ENCODE measurements at regions not wholly inside any gene's neighbourhood (a gene's known extent, or its start where the extent isn't known, plus 50 kb on each side); places are given as distances from the start of the nearest gene placed in this dataset.

GRCh38 chr2:138853296-138853695, 73.1 kb upstream of the NXPH2 start:
- H4K20me1 ChIP-seq (ENCODE audit: insufficient read depth, low read length): no peaks in the 10 kb centered on the region

GRCh38 chr2:138846216-138846821, 66.1 kb upstream of the NXPH2 start:
- Histone ChIP-seq H3K79me2 (ENCODE audit: low read length) (no peaks in the 10 kb centered on the region), H3K9ac (ENCODE audit: low read length) (no peak overlapping the region), H3K27me3 (ENCODE audit: low read depth, low read length) (peaks cover 6% of the 10 kb centered on the region), H4K20me1 (ENCODE audit: insufficient read depth, low read length) (no peaks in the 10 kb centered on the region), H2AFZ (ENCODE audit: low read depth, low read length) (no peak overlapping the region; the same call in 1 of the 2 replicates), H3K4me1 (ENCODE audit: low read length) (peaks cover 4% of the 10 kb centered on the region; the same call in 1 of the 2 replicates), H3K4me3 (ENCODE audit: low read length) (no peak overlapping the region), H3K9me3 (ENCODE audit: insufficient read depth, low read length) (no peaks in the 10 kb centered on the region), H3K36me3 (replicated peaks; ENCODE audit: low read depth, low read length) (no peaks in the 10 kb centered on the region), H3K4me2 (ENCODE audit: low read length) (peak overlapping the region; percentile 59), H3K27ac (ENCODE audit: low read length) (no peak overlapping the region)
- TF ChIP-seq CTCF (IDR thresholded peaks at IDR 0.05; ENCODE audit: low read depth, low read length) (peak; percentile 82), EZH2phosphoT487 (IDR thresholded peaks at IDR 0.05; ENCODE audit: low read depth) (no peak)

More at GRCh38 chr2:138853296-138853695, 73.1 kb upstream of the NXPH2 start:
- Histone ChIP-seq H3K9ac (ENCODE audit: low read length) (no peak overlapping the region), H3K4me1 (ENCODE audit: low read length) (no peaks in the 10 kb centered on the region), H3K79me2 (ENCODE audit: low read length) (no peaks in the 10 kb centered on the region), H3K4me3 (ENCODE audit: low read length) (no peak overlapping the region), H3K27ac (ENCODE audit: low read length) (no peak overlapping the region), H3K4me2 (ENCODE audit: low read length) (no peak overlapping the region), H2AFZ (ENCODE audit: low read depth, low read length) (no peak overlapping the region), H3K9me3 (ENCODE audit: insufficient read depth, low read length) (no peaks in the 10 kb centered on the region), H3K36me3 (replicated peaks; ENCODE audit: low read depth, low read length) (no peaks in the 10 kb centered on the region), H3K27me3 (ENCODE audit: low read depth, low read length) (no peaks in the 10 kb centered on the region)
- TF ChIP-seq CTCF (IDR thresholded peaks at IDR 0.05; ENCODE audit: low read depth, low read length) (no peak), EZH2phosphoT487 (IDR thresholded peaks at IDR 0.05; ENCODE audit: low read depth) (no peak)

GRCh38 chr2:138842341-138842740, 62.2 kb upstream of the NXPH2 start:
- H3K9ac ChIP-seq (ENCODE audit: low read length): no peak overlapping the region
- TF ChIP-seq CTCF (IDR thresholded peaks at IDR 0.05; ENCODE audit: low read depth, low read length) (no peak), EZH2phosphoT487 (IDR thresholded peaks at IDR 0.05; ENCODE audit: low read depth) (no peak)

DNA sequence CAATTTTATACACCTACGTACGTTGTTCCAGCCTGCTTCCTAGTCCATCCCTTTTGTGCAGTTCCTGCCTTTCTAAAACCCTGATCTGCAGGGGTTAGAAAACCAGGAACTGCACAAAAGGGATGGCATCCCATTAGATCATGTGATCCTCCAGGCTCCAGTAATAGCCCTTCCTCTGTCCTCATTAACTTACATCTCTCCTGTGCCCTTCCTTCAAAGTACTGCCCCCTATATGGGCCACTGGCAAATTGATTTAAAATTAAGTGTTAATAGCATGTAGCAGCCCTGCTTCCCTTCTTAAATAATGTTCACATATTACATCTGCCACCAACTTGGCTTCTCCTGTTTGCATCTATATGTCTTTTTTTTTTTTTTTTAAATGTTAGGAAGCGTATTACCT, 61.3 kb upstream of the NXPH2 start:
- peaks cover 6% of the 10 kb centered on the region for H3K27me3 ChIP-seq (ENCODE audit: low read depth, low read length)
- no peak overlapping the region for H3K4me2 ChIP-seq (ENCODE audit: low read length)
- no peak overlapping the region for H3K9ac ChIP-seq (ENCODE audit: low read length)
- H3K27ac ChIP-seq (ENCODE audit: low read length): no peak overlapping the region
- no peak for TF ChIP-seq EZH2phosphoT487 (IDR thresholded peaks at IDR 0.05; ENCODE audit: low read depth)
- no peak for TF ChIP-seq CTCF (IDR thresholded peaks at IDR 0.05; ENCODE audit: low read depth, low read length)
- peaks cover 2% of the 10 kb centered on the region; the same call in 1 of the 2 replicates for H3K4me1 ChIP-seq (ENCODE audit: low read length)
- H3K79me2 ChIP-seq (ENCODE audit: low read length): no peaks in the 10 kb centered on the region
- H3K9me3 ChIP-seq (ENCODE audit: insufficient read depth, low read length): no peaks in the 10 kb centered on the region
- no peak overlapping the region for H3K4me3 ChIP-seq (ENCODE audit: low read length)
- H4K20me1 ChIP-seq (ENCODE audit: insufficient read depth, low read length): no peaks in the 10 kb centered on the region
- no peaks in the 10 kb centered on the region for H3K36me3 ChIP-seq (replicated peaks; ENCODE audit: low read depth, low read length)
- H2AFZ ChIP-seq (ENCODE audit: low read depth, low read length): no peak overlapping the region

More at GRCh38 chr2:138842341-138842740, 62.2 kb upstream of the NXPH2 start:
- Histone ChIP-seq H3K4me3 (ENCODE audit: low read length) (no peak overlapping the region), H3K27ac (ENCODE audit: low read length) (no peak overlapping the region), H3K9me3 (ENCODE audit: insufficient read depth, low read length) (no peaks in the 10 kb centered on the region), H3K4me1 (ENCODE audit: low read length) (peaks cover 4% of the 10 kb centered on the region; the same call in 1 of the 2 replicates), H3K4me2 (ENCODE audit: low read length) (no peak overlapping the region), H2AFZ (ENCODE audit: low read depth, low read length) (no peak overlapping the region), H3K36me3 (replicated peaks; ENCODE audit: low read depth, low read length) (no peaks in the 10 kb centered on the region), H3K27me3 (ENCODE audit: low read depth, low read length) (peaks cover 6% of the 10 kb centered on the region), H3K79me2 (ENCODE audit: low read length) (no peaks in the 10 kb centered on the region), H4K20me1 (ENCODE audit: insufficient read depth, low read length) (no peaks in the 10 kb centered on the region)

Measured in OCI-LY3 (cell line).